Chondrocyte (in vitro differentiated cells): ENCODE measurements at regions not wholly inside any gene's neighbourhood (a gene's known extent, or its start where the extent isn't known, plus 50 kb on each side); places are given as distances from the start of the nearest gene placed in this dataset.

Experiments used
- DNase-seq: peaks from one replicate; pipeline ENCODE4 v3.0.0; 2021; ENCODE audit warnings: mixed read lengths, low spot score
- H3K27ac Mint-ChIP-seq: one replicate; pipeline ENCODE4 v1.8.0; 2021; ENCODE audit warnings: mild to moderate bottlenecking, moderate library complexity, mixed read lengths; ENCODE audit not compliant: unreplicated experiment
- H3K27me3 Mint-ChIP-seq: 2 replicates; pipeline ENCODE4 v1.8.0; 2021; ENCODE audit warnings: low read depth, mixed read lengths
- H3K36me3 Mint-ChIP-seq: 2 replicates; pipeline ENCODE4 v1.8.0; 2021; ENCODE audit warnings: low read depth, mixed read lengths
- H3K4me1 Mint-ChIP-seq: 2 replicates; pipeline ENCODE4 v1.8.0; 2021; ENCODE audit warnings: low read depth, mild to moderate bottlenecking, mixed read lengths
- H3K4me3 Mint-ChIP-seq: one replicate; pipeline ENCODE4 v1.8.0; 2021; ENCODE audit warnings: mild to moderate bottlenecking, moderate library complexity, mixed read lengths; ENCODE audit not compliant: unreplicated experiment
- H3K9me3 Mint-ChIP-seq: 2 replicates; pipeline ENCODE4 v1.8.0; 2021; ENCODE audit warnings: low read depth, mixed read lengths
- TF ChIP-seq, protein P1 (sequence below): fragments of 200-600 bp; sonication (generic); IDR thresholded peaks from 2 replicates; pipeline ENCODE4 v1.5.0; 2021; ENCODE audit warnings: antibody characterized with exemption, mild to moderate bottlenecking, moderate library complexity

DNA sequence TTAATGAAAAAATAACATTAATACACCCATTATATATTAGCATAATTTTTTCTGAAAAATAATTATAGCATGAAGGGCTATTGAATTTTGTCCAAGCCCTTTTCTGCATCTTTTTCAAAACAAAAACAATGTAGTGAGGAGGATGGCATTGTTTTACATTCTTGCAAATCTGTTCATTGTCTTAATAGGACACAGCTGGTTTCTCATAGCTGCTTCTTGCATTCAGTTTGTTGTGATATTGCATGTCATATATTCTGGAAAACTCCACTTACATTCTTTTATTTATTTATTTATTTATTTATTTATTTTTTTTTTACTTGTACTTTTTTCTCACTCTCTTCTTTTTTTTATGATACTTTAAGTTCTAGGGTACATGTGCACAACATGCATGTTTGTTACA, 107.4 kb downstream of the NR1D2 start:
- Mint-ChIP-seq H3K27me3 (no peaks in the 10 kb centered on the region), H3K9me3 (peaks cover 2% of the 10 kb centered on the region), H3K27ac (no peak overlapping the region), H3K36me3 (peaks cover under 1% of the 10 kb centered on the region), H3K4me3 (no peak overlapping the region), H3K4me1 (peaks cover 17% of the 10 kb centered on the region)
- TF ChIP-seq, protein P1, sequence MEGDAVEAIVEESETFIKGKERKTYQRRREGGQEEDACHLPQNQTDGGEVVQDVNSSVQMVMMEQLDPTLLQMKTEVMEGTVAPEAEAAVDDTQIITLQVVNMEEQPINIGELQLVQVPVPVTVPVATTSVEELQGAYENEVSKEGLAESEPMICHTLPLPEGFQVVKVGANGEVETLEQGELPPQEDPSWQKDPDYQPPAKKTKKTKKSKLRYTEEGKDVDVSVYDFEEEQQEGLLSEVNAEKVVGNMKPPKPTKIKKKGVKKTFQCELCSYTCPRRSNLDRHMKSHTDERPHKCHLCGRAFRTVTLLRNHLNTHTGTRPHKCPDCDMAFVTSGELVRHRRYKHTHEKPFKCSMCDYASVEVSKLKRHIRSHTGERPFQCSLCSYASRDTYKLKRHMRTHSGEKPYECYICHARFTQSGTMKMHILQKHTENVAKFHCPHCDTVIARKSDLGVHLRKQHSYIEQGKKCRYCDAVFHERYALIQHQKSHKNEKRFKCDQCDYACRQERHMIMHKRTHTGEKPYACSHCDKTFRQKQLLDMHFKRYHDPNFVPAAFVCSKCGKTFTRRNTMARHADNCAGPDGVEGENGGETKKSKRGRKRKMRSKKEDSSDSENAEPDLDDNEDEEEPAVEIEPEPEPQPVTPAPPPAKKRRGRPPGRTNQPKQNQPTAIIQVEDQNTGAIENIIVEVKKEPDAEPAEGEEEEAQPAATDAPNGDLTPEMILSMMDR = no peak
- DNase-seq = no peak

DNA sequence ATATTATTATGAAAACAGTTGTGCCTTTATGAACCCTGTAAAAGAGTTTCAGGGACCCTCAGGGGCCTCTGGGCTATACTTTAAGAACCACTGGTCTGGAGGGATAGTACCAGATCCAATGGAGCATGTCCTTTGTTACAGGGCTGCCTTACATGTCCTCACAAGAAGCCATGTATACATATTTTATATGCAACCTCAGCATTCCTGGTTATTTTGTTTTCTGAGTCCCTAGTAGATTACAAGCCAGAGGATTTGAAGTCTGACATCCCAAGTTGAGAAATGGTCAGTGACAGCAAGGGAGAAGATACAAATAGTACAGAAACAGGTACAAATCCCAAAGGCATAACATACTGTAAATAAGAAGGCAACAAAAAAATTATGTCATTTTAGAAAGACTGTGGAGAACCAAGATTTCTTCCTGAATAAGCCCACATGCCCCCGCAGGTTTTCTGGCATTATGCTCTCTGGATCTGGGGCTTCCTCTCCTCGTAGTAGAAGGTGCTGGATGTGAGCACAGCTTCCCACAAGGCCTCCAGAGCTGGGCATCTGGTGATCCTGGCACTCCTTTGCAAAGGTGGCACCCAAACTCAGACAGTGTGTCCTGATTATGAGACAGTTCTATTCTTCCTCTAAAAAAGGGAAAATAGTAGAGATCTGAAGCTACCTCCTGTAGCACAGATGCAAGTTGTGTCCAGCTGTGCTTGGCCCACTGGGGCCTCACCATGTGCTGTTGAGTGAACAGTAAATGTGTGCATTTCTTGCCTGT, 114.0 kb downstream of the NR1D2 start:
- TF ChIP-seq, protein P1 = no peak
- no peak overlapping the region for H3K4me3 Mint-ChIP-seq

DNA sequence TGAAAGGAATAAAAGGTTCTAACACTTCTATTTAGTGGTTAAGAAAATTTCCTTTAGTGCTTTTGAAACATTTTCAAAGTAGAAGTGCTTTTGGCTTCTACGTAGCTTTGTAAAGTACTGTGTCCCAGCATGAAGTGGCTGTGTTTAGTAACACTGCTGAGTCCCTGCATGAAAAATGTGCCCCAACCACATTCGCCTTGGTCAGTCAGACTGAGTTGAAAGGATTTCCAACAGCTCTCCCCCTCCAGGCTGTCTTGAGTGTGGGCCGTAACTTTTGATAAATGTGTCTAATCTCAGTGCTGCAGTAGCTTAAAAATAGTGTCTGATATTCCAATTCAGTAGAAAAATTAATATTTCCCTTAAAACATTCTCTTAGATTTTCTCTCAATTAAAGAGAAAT, 115.0 kb downstream of the NR1D2 start:
- Mint-ChIP-seq H3K9me3 (peaks cover 9% of the 10 kb centered on the region), H3K36me3 (peaks cover 3% of the 10 kb centered on the region), H3K27ac (peak overlapping the region; percentile 4), H3K4me3 (no peak overlapping the region), H3K27me3 (no peaks in the 10 kb centered on the region), H3K4me1 (peaks cover 17% of the 10 kb centered on the region)
- no peak for DNase-seq
- TF ChIP-seq, protein P1 = peak; percentile 28

More for the DNA sequence above, 114.0 kb downstream of the NR1D2 start:
- peaks cover 17% of the 10 kb centered on the region for H3K4me1 Mint-ChIP-seq
- H3K27ac Mint-ChIP-seq = no peak overlapping the region
- H3K27me3 Mint-ChIP-seq = no peaks in the 10 kb centered on the region
- no peak for DNase-seq
- H3K36me3 Mint-ChIP-seq = peaks cover 3% of the 10 kb centered on the region
- peaks cover 9% of the 10 kb centered on the region for H3K9me3 Mint-ChIP-seq

DNA sequence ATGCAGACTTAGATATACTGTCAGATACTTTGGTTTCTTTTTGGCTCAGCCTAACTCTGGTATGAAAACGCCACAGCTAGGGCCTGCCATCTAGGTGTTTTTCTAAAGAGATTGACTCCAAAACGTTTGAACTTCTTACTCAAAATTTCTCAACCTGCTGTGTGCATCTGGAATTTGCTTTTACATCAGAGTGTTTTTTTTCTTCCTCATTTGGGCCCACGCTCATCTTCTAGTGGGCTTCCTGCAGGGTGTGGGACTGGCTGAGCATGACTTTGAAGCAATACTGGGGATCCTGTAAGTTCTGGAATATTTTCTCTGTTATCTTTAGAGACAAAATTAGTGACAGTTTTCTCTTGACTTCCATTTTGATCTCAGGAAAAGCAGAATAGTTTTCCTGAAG, 117.8 kb downstream of the NR1D2 start:
- H3K27me3 Mint-ChIP-seq = no peaks in the 10 kb centered on the region
- H3K4me3 Mint-ChIP-seq = no peak overlapping the region
- H3K9me3 Mint-ChIP-seq = peaks cover 3% of the 10 kb centered on the region
- peaks cover 17% of the 10 kb centered on the region for H3K4me1 Mint-ChIP-seq
- no peak overlapping the region for H3K27ac Mint-ChIP-seq
- no peak for DNase-seq
- H3K36me3 Mint-ChIP-seq = peaks cover 1% of the 10 kb centered on the region
- TF ChIP-seq, protein P1 = no peak
